HEK293T (cell line): ENCODE measurements at regions not wholly inside any gene's neighbourhood (a gene's known extent, or its start where the extent isn't known, plus 50 kb on each side); places are given as distances from the start of the nearest gene placed in this dataset.

Experiments used
- ARNT ChIP-seq: fragments of 450-650 bp; IDR thresholded peaks from 2 replicates; pipeline ENCODE4 v1.6.1; 2017; ENCODE audit warnings: mild to moderate bottlenecking
- FOXM1 ChIP-seq: fragments of 450-650 bp; IDR thresholded peaks from 2 replicates; pipeline ENCODE4 v1.6.1; 2017; ENCODE audit warnings: mild to moderate bottlenecking, borderline replicate concordance
- HDGF ChIP-seq: fragments of 450-650 bp; IDR thresholded peaks from 2 replicates; pipeline ENCODE4 v1.6.1; 2017; ENCODE audit warnings: antibody characterized with exemption, borderline replicate concordance
- LEF1 ChIP-seq: fragments of 450-650 bp; IDR thresholded peaks from 2 replicates; pipeline ENCODE4 v1.6.1; 2017; ENCODE audit warnings: mild to moderate bottlenecking, borderline replicate concordance
- NFRKB ChIP-seq: fragments of 450-650 bp; IDR thresholded peaks from 2 replicates; pipeline ENCODE4 v1.6.1; 2016; ENCODE audit warnings: mild to moderate bottlenecking, moderate library complexity
- PKNOX1 ChIP-seq: fragments of 450-650 bp; IDR thresholded peaks from 2 replicates; pipeline ENCODE4 v1.6.1; 2016
- SP1 ChIP-seq: fragments of 450-650 bp; IDR thresholded peaks from 2 replicates; pipeline ENCODE4 v1.6.1; 2017
- SUZ12 ChIP-seq: fragments of 450-650 bp; IDR thresholded peaks from 2 replicates; pipeline ENCODE4 v1.6.1; 2016; ENCODE audit warnings: mild to moderate bottlenecking
- TARDBP ChIP-seq: fragments of 450-650 bp; IDR thresholded peaks from 2 replicates; pipeline ENCODE4 v1.6.1; 2016

- TF ChIP-seq SP1, result no peak
- TF ChIP-seq ARNT, result no peak
- TF ChIP-seq SUZ12, result no peak
- no peak for TF ChIP-seq LEF1
- TF ChIP-seq NFRKB, result no peak
- TF ChIP-seq TARDBP, result no peak
- no peak for TF ChIP-seq FOXM1
- no peak for TF ChIP-seq HDGF
- no peak for TF ChIP-seq PKNOX1
Observed at GRCh38 chr15:29913528-29914135, 91.4 kb upstream of the TJP1 start.
